H1 (cell line): ENCODE measurements at regions not wholly inside any gene's neighbourhood (a gene's known extent, or its start where the extent isn't known, plus 50 kb on each side); places are given as distances from the start of the nearest gene placed in this dataset.

ENCODE experiments used
- POU5F1 ChIP-seq: IDR thresholded peaks from 2 replicates; pipeline ENCODE4 v1.6.1; 2011; ENCODE audit warnings: low read depth, mild to moderate bottlenecking, low read length, moderate library complexity
- USF2 ChIP-seq: IDR thresholded peaks from 2 replicates; pipeline ENCODE4 v1.6.1; 2011; ENCODE audit warnings: low read length, improper control_type of control experiment

GRCh38 chr10:62639144-62639543 lies 165.4 kb upstream of the ADO start (continued):
- TF ChIP-seq POU5F1 (no peak), USF2 (no peak)
- TF ChIP-seq, all 59 proteins: peak for 0
